ENCODE measurements at regions not wholly inside any gene's neighbourhood (a gene's known extent, or its start where the extent isn't known, plus 50 kb on each side); places are given as distances from the start of the nearest gene placed in this dataset.

GRCh38 chr9:30723656-30724055 is 1660.8 kb upstream of the ACO1 start:
- Histone ChIP-seq H3K56ac (replicated peaks; ENCODE audit: insufficient read length, low read depth, low read length) (no peak overlapping the region), H3K36me3 (ENCODE audit: control insufficient read depth in 2 of 4, insufficient read depth in 4 of 4, low read length in 3 of 4) (no peaks in the 10 kb centered on the region), H3K4me2 (ENCODE audit: insufficient read depth in 1 of 2, low read depth in 2 of 2, low read length in 2 of 2) (no peak overlapping the region), H3K79me1 (ENCODE audit: low read depth, low read length) (no peaks in the 10 kb centered on the region), H4K8ac (ENCODE audit: extremely low read depth, insufficient read depth, low read length) (no peak overlapping the region), H2AFZ (ENCODE audit: low read length) (no peak overlapping the region; the same call in 1 of the 2 replicates), H3K27ac (ENCODE audit: low read depth, low read length) (no peak overlapping the region), H2BK15ac (ENCODE audit: low read length) (no peak overlapping the region), H3K79me2 (ENCODE audit: control insufficient read depth in 1 of 2, insufficient read depth in 2 of 2, low read length in 2 of 2) (no peaks in the 10 kb centered on the region), H3K4me3 (ENCODE audit: extremely low read depth in 1 of 4, insufficient read depth in 2 of 4, low read depth in 3 of 4, low read length in 4 of 4) (no peak overlapping the region), H2AK5ac (ENCODE audit: low read depth, low read length) (no peak overlapping the region), H2BK12ac (ENCODE audit: low read depth, low read length) (no peak overlapping the region), H3K9ac (replicated peaks in 1 of 4; ENCODE audit: extremely low read depth in 1 of 4, low read depth in 3 of 4, low read length in 3 of 4) (no peak overlapping the region), H2BK5ac (ENCODE audit: low read depth, low read length) (no peak overlapping the region), H3K4me1 (replicated peaks in 1 of 4; ENCODE audit: control insufficient read depth in 3 of 4, insufficient read depth in 4 of 4, low read length in 3 of 4) (peaks cover 0 to 5% (median 3%) of the 10 kb centered on the region in 4 experiments; a peak in 2 of 7 replicates), H3K18ac (ENCODE audit: extremely low read depth, low read length) (no peak overlapping the region), H2BK120ac (replicated peaks; ENCODE audit: low read depth, low read length) (no peak overlapping the region), H3K27me3 (replicated peaks in 1 of 4; ENCODE audit: control insufficient read depth in 3 of 4, extremely low read depth in 1 of 4, insufficient read depth in 3 of 4, low read length in 3 of 4) (no peaks in the 10 kb centered on the region), H4K5ac (ENCODE audit: insufficient read length, low read depth, low read length) (no peak overlapping the region), H2BK20ac (ENCODE audit: low read length) (no peak overlapping the region), H3K4ac (replicated peaks; ENCODE audit: insufficient read length, low read depth, low read length) (no peak overlapping the region), H3K14ac (ENCODE audit: insufficient read length) (no peak overlapping the region), H4K20me1 (replicated peaks in 1 of 2; ENCODE audit: control insufficient read depth in 1 of 2, insufficient read depth in 2 of 2, low read length in 2 of 2) (no peaks in the 10 kb centered on the region), H3K9me3 (ENCODE audit: insufficient read depth in 2 of 2, low read depth in 1 of 2, low read length in 1 of 2) (no peaks in the 10 kb centered on the region), H3K23ac (ENCODE audit: insufficient read length) (no peak overlapping the region), H4K91ac (replicated peaks; ENCODE audit: insufficient read length, low read length) (no peak overlapping the region), H3K23me2 (ENCODE audit: low read depth, low read length) (no peaks in the 10 kb centered on the region)
- no peak for FAIRE-seq
- ChIA-PET CTCF (ENCODE audit: partially characterized antibody) (no interaction called here), POLR2A (ENCODE audit: partially characterized antibody) (no interaction called here)
- no peak for DNase-seq (ENCODE audit: low read depth in 1 of 2, low spot score in 2 of 2)
- 89% methylated on average over 4 of the region's 4 CpGs; no CpG with 5 or more reads in 1 of the 2 experiments for WGBS, 2 experiments (ENCODE audit: extremely low coverage in 1 of 2, insufficient coverage in 1 of 2, insufficient read length in 1 of 2, insufficient replicate concordance in 2 of 2, low coverage in 1 of 2, low lambda C conversion rate in 2 of 2, missing lambda C conversion rate in 1 of 2)
- TF ChIP-seq USF2 (IDR thresholded peaks at IDR 0.05; ENCODE audit: low read length) (no peak), NANOG (IDR thresholded peaks at IDR 0.05; ENCODE audit: insufficient read depth, low read depth, low read length, poor library complexity, severe bottlenecking) (no peak)
